HEK293 (cell line): ENCODE measurements at regions not wholly inside any gene's neighbourhood (a gene's known extent, or its start where the extent isn't known, plus 50 kb on each side); places are given as distances from the start of the nearest gene placed in this dataset.

Experiments used
- CTCF ChIA-PET: fragments of 350-600 bp; formaldehyde crosslinking; extraction: SDS; loops from one replicate; lab custom pipeline; 2021; ENCODE audit warnings: antibody characterized with exemption; lab: Yijun Ruan, JAX
- POLR2A ChIA-PET: fragments of 300-600 bp; formaldehyde crosslinking; extraction: SDS; loops from one replicate; lab custom pipeline; 2020; ENCODE audit warnings: antibody characterized with exemption, inconsistent platforms; lab: Yijun Ruan, JAX
- H3K27ac ChIP-seq: fragments of 200-500 bp; sonication (Bioruptor generic); 2 replicates; pipeline ENCODE4 v1.5.1; 2014; ENCODE audit warnings: low read depth, low read length, control low read depth, inconsistent platforms; ENCODE audit errors: extremely low read depth
- H3K36me3 ChIP-seq, 2 experiments: fragments of 200-500 bp in 1 of 2; sonication (Bioruptor generic) in 1 of 2; 1 replicate in 1 of 2; 2 replicates in 1 of 2; pipeline ENCODE4 v1.5.1; 2014 to 2017; ENCODE audit warnings: inconsistent platforms in 2 of 2, low read length in 2 of 2; ENCODE audit not compliant: control insufficient read depth in 2 of 2, insufficient read depth in 1 of 2
- H3K4me1 ChIP-seq: fragments of 200-500 bp; sonication (Bioruptor generic); 2 replicates; pipeline ENCODE4 v1.5.1; 2014; ENCODE audit warnings: mild to moderate bottlenecking, low read length, inconsistent platforms; ENCODE audit not compliant: control insufficient read depth, insufficient read depth
- H3K4me3 ChIP-seq: 2 replicates; pipeline ENCODE4 v1.5.1; 2011; ENCODE audit warnings: low read depth, mild to moderate bottlenecking, control low read depth, low read length, moderate library complexity
- H3K9me3 ChIP-seq: fragments of 200-500 bp; sonication (Bioruptor generic); 2 replicates; pipeline ENCODE4 v1.5.1; 2014; ENCODE audit warnings: low read depth, low read length, inconsistent platforms; ENCODE audit not compliant: control insufficient read depth, insufficient read depth
- PBX3 ChIP-seq: sonication (generic); formaldehyde crosslinking; IDR thresholded peaks from 2 replicates; pipeline ENCODE4 v1.8.1; 2022; ENCODE audit warnings: mild to moderate bottlenecking, moderate library complexity, missing genetic modification reagents
- YY2 ChIP-seq: fragments of 450-650 bp; formaldehyde crosslinking; IDR thresholded peaks from 2 replicates; pipeline ENCODE4 v1.5.1; 2016; ENCODE audit warnings: missing biosample characterization, missing genetic modification characterization
- ZBTB21 ChIP-seq: fragments of 450-650 bp; formaldehyde crosslinking; IDR thresholded peaks from 2 replicates; pipeline ENCODE4 v1.5.1; 2017; ENCODE audit warnings: missing biosample characterization, missing genetic modification characterization
- ZBTB44 ChIP-seq: fragments of 450-650 bp; IDR thresholded peaks from 2 replicates; pipeline ENCODE4 v1.5.1; 2018; ENCODE audit warnings: missing biosample characterization, mild to moderate bottlenecking, missing genetic modification characterization
- ZNF146 ChIP-seq: fragments of 450-650 bp; formaldehyde crosslinking; IDR thresholded peaks from 2 replicates; pipeline ENCODE4 v1.5.1; 2016; ENCODE audit warnings: missing biosample characterization, missing genetic modification characterization
- ZNF202 ChIP-seq: fragments of 450-650 bp; formaldehyde crosslinking; IDR thresholded peaks from 2 replicates; pipeline ENCODE4 v1.5.1; 2016; ENCODE audit warnings: missing biosample characterization, missing genetic modification characterization, borderline replicate concordance
- ZNF223 ChIP-seq: fragments of 450-650 bp; formaldehyde crosslinking; IDR thresholded peaks from 2 replicates; pipeline ENCODE4 v1.5.1; 2016; ENCODE audit warnings: missing biosample characterization, missing genetic modification characterization
- ZNF391 ChIP-seq: fragments of 450-650 bp; formaldehyde crosslinking; IDR thresholded peaks from 2 replicates; pipeline ENCODE4 v1.5.1; 2016; ENCODE audit warnings: low read depth, missing biosample characterization, missing genetic modification characterization, borderline replicate concordance
- ZNF426 ChIP-seq: fragments of 450-650 bp; formaldehyde crosslinking; IDR thresholded peaks from 2 replicates; pipeline ENCODE4 v1.5.1; 2017; ENCODE audit warnings: missing biosample characterization, missing genetic modification characterization, mild to moderate bottlenecking, inconsistent platforms, moderate library complexity
- ZNF555 ChIP-seq: fragments of 450-650 bp; formaldehyde crosslinking; conservative IDR thresholded peaks from 2 replicates; pipeline ENCODE4 v1.5.1; 2017; ENCODE audit warnings: missing biosample characterization, mild to moderate bottlenecking, missing genetic modification characterization, inconsistent platforms
- ZNF610 ChIP-seq: fragments of 450-650 bp; formaldehyde crosslinking; IDR thresholded peaks from 2 replicates; pipeline ENCODE4 v1.5.1; 2016; ENCODE audit warnings: missing biosample characterization, missing genetic modification characterization, borderline replicate concordance
- ZNF645 ChIP-seq: fragments of 450-650 bp; formaldehyde crosslinking; IDR thresholded peaks from 2 replicates; pipeline ENCODE4; 2016; ENCODE audit warnings: missing biosample characterization, missing genetic modification characterization
- ZNF658 ChIP-seq: fragments of 450-650 bp; formaldehyde crosslinking; IDR thresholded peaks from 2 replicates; pipeline ENCODE4; 2016; ENCODE audit warnings: missing biosample characterization, missing genetic modification characterization
- ZNF677 ChIP-seq: fragments of 450-650 bp; IDR thresholded peaks from 2 replicates; pipeline ENCODE4 v1.5.0; 2018; ENCODE audit warnings: missing biosample characterization, mild to moderate bottlenecking, missing genetic modification characterization, moderate library complexity
- ZNF791 ChIP-seq: fragments of 450-650 bp; formaldehyde crosslinking; IDR thresholded peaks from 2 replicates; pipeline ENCODE4 v1.5.1; 2016; ENCODE audit warnings: missing biosample characterization, missing genetic modification characterization
- ZNF837 ChIP-seq: fragments of 450-650 bp; formaldehyde crosslinking; IDR thresholded peaks from 2 replicates; pipeline ENCODE4 v1.5.1; 2016; ENCODE audit warnings: missing biosample characterization, missing genetic modification characterization
- ZSCAN16 ChIP-seq: fragments of 450-650 bp; formaldehyde crosslinking; IDR thresholded peaks from 2 replicates; pipeline ENCODE4 v1.5.1; 2016; ENCODE audit warnings: missing biosample characterization, missing genetic modification characterization

DNA sequence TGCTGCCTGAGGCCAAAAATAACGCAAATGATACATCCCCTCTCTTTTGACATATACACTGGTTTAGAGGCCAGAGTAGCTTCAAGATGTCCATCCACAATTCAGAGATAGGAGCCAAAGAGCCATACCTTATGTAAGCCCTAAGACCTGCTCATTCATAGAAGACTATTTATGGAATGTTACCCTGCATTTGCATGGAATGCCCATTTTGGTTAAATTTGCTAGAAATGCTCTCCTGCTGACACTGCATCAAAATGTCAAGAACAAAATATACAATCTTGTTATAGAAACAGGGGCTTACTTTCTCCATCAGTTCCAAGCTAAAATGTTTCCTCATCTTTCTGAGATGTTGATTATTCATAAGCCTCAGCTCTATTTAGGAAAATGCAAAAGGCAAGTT, 183.3 kb upstream of the CDKN3 start (continued):
- TF ChIP-seq ZNF658 (tag by site-specific recombination) (no peak), ZNF610 (tag by site-specific recombination) (no peak), PBX3 (CRISPR knock-in tag) (no peak), ZNF391 (tag by site-specific recombination) (no peak), ZNF645 (tag by site-specific recombination) (no peak), ZBTB21 (tag by site-specific recombination) (no peak)

DNA sequence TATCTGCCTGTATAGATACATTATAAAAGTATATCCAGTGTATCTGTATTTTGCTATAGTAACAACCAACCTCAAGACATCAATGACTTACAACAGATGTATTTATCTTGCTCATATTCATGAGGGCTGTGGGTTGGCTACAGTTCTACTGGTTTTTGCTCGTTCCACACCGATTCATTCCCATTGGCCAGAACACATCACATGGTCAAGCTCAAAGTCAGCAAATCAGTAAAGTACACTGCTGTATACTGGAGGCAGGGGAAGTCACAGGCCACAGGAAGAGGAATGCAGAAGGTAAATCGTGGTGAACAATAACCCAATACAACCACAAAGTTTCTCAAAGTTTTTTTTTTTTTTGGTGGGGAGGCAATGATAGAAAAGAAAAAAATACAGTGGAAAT, 180.0 kb upstream of the CDKN3 start:
- H3K27ac ChIP-seq, result no peak overlapping the region
- peaks cover 3% of the 10 kb centered on the region; the same call in 1 of the 2 replicates for H3K4me1 ChIP-seq
- ChIA-PET POLR2A (no interaction called here), CTCF (no interaction called here)
- no peaks in the 10 kb centered on the region for H3K9me3 ChIP-seq
- H3K4me3 ChIP-seq, result no peak overlapping the region
- H3K36me3 ChIP-seq, result no peaks in the 10 kb centered on the region
- TF ChIP-seq YY2 (tag by site-specific recombination), result no peak
- no peak for TF ChIP-seq ZNF223
- no peak for TF ChIP-seq ZNF555 (tag by site-specific recombination)
- no peak for TF ChIP-seq ZNF426 (tag by site-specific recombination)
- no peak for TF ChIP-seq ZNF146 (tag by site-specific recombination)
- no peak for TF ChIP-seq ZSCAN16 (tag by site-specific recombination)
- TF ChIP-seq ZBTB44 (tag by site-specific recombination), result no peak

DNA sequence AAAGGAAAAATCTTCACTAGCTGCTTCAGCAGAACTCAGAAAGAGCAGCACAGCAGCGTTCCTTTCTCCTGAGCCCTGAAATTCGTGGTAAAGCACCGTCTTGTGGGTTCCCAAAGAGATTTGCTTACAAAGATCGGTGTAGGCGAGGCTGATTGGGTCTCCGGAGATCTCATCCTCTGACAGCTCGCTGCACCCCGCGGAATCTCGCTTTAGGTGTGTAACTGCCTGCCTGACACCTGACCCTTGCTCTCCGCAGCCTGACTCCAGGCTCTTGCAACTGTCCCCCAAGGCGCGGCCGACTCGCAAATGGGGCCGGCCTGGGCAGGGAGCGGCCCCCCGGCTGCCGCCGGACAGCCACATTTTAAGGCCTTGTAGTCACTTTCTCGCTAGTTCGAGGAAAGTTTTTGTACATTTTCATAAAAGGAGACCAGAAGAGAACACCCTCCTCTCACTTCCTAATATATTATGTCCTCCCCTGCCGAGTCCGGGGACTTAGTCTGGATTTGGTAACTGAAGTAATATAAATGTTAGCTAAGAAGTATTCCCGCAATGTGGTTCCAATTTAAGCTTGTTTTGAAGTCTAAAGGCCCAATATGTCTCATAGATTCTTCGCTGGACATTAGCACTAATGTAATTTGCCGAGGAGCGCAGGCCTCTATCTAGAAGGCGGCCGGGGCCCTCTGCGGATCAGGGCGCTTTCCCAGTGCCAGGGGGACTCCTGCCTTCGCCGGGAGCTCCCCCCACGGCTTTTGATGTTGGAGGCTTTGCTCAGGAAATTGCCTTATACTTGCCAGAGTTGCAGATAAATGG, 177.3 kb upstream of the CDKN3 start:
- POLR2A ChIA-PET, result no interaction called here
- Histone ChIP-seq H3K9me3 (no peaks in the 10 kb centered on the region), H3K27ac (no peak overlapping the region), H3K36me3 (no peaks in the 10 kb centered on the region), H3K4me3 (no peak overlapping the region), H3K4me1 (peaks cover 3% of the 10 kb centered on the region; the same call in 1 of the 2 replicates)
- CTCF ChIA-PET, result interaction anchor here (1.8 kb wide), 1 partner anchor 44 kb away, joined by 4 read pairs; no protein-coding TSS in a partner anchor
- TF ChIP-seq ZNF677 (tag by site-specific recombination), result no peak
- TF ChIP-seq ZNF202 (tag by site-specific recombination), result no peak
- TF ChIP-seq ZNF791 (tag by site-specific recombination), result no peak
- no peak for TF ChIP-seq ZNF837 (tag by site-specific recombination)
